K562 (cell line): ENCODE measurements at regions not wholly inside any gene's neighbourhood (a gene's known extent, or its start where the extent isn't known, plus 50 kb on each side); places are given as distances from the start of the nearest gene placed in this dataset.

Experiments
- CHD2 ChIP-seq: IDR thresholded peaks from 2 replicates; pipeline ENCODE4 v1.6.1; 2011; ENCODE audit warnings: low read depth, low read length
- EZH2 ChIP-seq: IDR thresholded peaks from 2 replicates; pipeline ENCODE4 v1.6.1; 2012; ENCODE audit warnings: low read depth, mild to moderate bottlenecking, inconsistent platforms, low read length, borderline replicate concordance
- FOXK1 ChIP-seq: sonication (generic); formaldehyde crosslinking; IDR thresholded peaks from 2 replicates; pipeline ENCODE4 v1.8.0; 2022; ENCODE audit warnings: missing genetic modification reagents, mild to moderate bottlenecking, borderline replicate concordance
- KDM1A ChIP-seq, 2 experiments: fragments of 450-650 bp; IDR thresholded peaks; 2 replicates each; pipeline ENCODE4 v1.6.1; 2016; ENCODE audit warnings: mild to moderate bottlenecking in 2 of 2
- SPI1 ChIP-seq: IDR thresholded peaks from 2 replicates; pipeline ENCODE4 v1.6.1; 2011; ENCODE audit warnings: low read depth, low read length, control low read depth, borderline replicate concordance
- SREBF2 ChIP-seq: sonication (generic); formaldehyde crosslinking; IDR thresholded peaks from 2 replicates; pipeline ENCODE4 v1.4.0; 2020; ENCODE audit warnings: mild to moderate bottlenecking, missing genetic modification reagents
- U2AF1 ChIP-seq: fragments of 200-400 bp; formaldehyde crosslinking; optimal IDR thresholded peaks from 2 replicates; pipeline ENCODE3; 2017; ENCODE audit warnings: mild to moderate bottlenecking, low read depth, low read length, moderate library complexity
- ZNF184 ChIP-seq: sonication (generic); formaldehyde crosslinking; IDR thresholded peaks from 2 replicates; pipeline ENCODE4 v1.5.0; 2020; ENCODE audit warnings: missing genetic modification reagents
- ZNF24 ChIP-seq: fragments of 450-650 bp; IDR thresholded peaks from 2 replicates; pipeline ENCODE4 v1.6.1; 2016
- TF ChIP-seq, protein P1 (sequence below): conservative IDR thresholded peaks from 2 replicates; pipeline ENCODE4 v1.6.1; 2011; ENCODE audit warnings: low read depth, mild to moderate bottlenecking, low read length; ENCODE audit not compliant: control insufficient read depth
- TF ChIP-seq, protein P2 (sequence below), 3 experiments: IDR thresholded peaks in 2 of 3; conservative IDR thresholded peaks in 1 of 3; 2 replicates each; pipeline ENCODE4 v1.5.1; 2011 to 2012; ENCODE audit warnings: low read length in 3 of 3, mild to moderate bottlenecking in 3 of 3, control low read depth in 2 of 3, improper control_type of control experiment in 1 of 3, inconsistent platforms in 1 of 3, low read depth in 1 of 3, mixed read lengths in 1 of 3, moderate library complexity in 1 of 3; ENCODE audit not compliant: insufficient read depth in 2 of 3
- TF ChIP-seq, protein P3 (sequence below): fragments of 150-350 bp; conservative IDR thresholded peaks from 2 replicates; pipeline ENCODE4 v1.6.1; 2014; ENCODE audit warnings: low read length

DNA sequence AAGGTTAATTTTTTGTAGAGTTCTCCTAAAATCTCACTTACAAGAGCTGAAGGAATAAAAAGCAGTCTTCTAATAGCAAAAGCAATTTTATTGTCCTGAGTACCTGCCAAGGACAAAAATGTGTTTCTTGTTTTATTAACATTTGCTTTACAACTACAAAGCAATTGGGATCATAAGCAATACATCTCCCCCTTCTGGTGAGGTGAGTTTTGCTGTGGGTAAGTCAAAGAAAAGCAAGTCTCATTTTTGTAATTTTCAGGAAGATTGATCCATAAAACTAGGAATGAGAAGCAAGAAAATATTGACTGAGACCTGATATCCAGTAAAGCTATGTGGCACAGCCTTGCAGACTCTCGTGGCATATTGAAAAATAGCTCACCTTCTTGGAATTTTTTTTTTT is 2162.7 kb downstream of the NCAM2 start:
- TF ChIP-seq ZNF184 (CRISPR knock-in tag) = no peak
- TF ChIP-seq KDM1A (IDR thresholded peaks at IDR 0.05) = no peak
- no peak for TF ChIP-seq SREBF2 (CRISPR knock-in tag)
- TF ChIP-seq, protein P1, sequence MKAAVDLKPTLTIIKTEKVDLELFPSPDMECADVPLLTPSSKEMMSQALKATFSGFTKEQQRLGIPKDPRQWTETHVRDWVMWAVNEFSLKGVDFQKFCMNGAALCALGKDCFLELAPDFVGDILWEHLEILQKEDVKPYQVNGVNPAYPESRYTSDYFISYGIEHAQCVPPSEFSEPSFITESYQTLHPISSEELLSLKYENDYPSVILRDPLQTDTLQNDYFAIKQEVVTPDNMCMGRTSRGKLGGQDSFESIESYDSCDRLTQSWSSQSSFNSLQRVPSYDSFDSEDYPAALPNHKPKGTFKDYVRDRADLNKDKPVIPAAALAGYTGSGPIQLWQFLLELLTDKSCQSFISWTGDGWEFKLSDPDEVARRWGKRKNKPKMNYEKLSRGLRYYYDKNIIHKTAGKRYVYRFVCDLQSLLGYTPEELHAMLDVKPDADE = no peak
- TF ChIP-seq, protein P2, sequence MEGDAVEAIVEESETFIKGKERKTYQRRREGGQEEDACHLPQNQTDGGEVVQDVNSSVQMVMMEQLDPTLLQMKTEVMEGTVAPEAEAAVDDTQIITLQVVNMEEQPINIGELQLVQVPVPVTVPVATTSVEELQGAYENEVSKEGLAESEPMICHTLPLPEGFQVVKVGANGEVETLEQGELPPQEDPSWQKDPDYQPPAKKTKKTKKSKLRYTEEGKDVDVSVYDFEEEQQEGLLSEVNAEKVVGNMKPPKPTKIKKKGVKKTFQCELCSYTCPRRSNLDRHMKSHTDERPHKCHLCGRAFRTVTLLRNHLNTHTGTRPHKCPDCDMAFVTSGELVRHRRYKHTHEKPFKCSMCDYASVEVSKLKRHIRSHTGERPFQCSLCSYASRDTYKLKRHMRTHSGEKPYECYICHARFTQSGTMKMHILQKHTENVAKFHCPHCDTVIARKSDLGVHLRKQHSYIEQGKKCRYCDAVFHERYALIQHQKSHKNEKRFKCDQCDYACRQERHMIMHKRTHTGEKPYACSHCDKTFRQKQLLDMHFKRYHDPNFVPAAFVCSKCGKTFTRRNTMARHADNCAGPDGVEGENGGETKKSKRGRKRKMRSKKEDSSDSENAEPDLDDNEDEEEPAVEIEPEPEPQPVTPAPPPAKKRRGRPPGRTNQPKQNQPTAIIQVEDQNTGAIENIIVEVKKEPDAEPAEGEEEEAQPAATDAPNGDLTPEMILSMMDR (IDR thresholded peaks at IDR 0.05 in 2 of 3, conservative IDR thresholded peaks at IDR 0.05 in 1 of 3; ENCODE audit: insufficient read depth in 2 of 3, low read depth in 1 of 3, low read length in 3 of 3) = no peak
- TF ChIP-seq CHD2 = no peak
- TF ChIP-seq, protein P3, sequence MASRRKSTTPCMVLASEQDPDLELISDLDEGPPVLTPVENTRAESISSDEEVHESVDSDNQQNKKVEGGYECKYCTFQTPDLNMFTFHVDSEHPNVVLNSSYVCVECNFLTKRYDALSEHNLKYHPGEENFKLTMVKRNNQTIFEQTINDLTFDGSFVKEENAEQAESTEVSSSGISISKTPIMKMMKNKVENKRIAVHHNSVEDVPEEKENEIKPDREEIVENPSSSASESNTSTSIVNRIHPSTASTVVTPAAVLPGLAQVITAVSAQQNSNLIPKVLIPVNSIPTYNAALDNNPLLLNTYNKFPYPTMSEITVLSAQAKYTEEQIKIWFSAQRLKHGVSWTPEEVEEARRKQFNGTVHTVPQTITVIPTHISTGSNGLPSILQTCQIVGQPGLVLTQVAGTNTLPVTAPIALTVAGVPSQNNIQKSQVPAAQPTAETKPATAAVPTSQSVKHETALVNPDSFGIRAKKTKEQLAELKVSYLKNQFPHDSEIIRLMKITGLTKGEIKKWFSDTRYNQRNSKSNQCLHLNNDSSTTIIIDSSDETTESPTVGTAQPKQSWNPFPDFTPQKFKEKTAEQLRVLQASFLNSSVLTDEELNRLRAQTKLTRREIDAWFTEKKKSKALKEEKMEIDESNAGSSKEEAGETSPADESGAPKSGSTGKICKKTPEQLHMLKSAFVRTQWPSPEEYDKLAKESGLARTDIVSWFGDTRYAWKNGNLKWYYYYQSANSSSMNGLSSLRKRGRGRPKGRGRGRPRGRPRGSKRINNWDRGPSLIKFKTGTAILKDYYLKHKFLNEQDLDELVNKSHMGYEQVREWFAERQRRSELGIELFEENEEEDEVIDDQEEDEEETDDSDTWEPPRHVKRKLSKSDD = no peak
- no peak for TF ChIP-seq EZH2
- TF ChIP-seq ZNF24 = no peak
- no peak for TF ChIP-seq U2AF1
- TF ChIP-seq FOXK1 = no peak
- TF ChIP-seq SPI1 = no peak
